ENCODE measurements at regions not wholly inside any gene's neighbourhood (a gene's known extent, or its start where the extent isn't known, plus 50 kb on each side); places are given as distances from the start of the nearest gene placed in this dataset.

GRCh38 chr16:51473091-51473490 is 322.0 kb upstream of the SALL1 start:
- no peaks in the 10 kb centered on the region for H3K4me1 ChIP-seq (ENCODE audit: control insufficient read depth in 1 of 2, insufficient read depth in 1 of 2, low read depth in 1 of 2, low read length in 1 of 2)
- no peaks in the 10 kb centered on the region for H3K27me3 ChIP-seq
- H3K36me3 ChIP-seq = no peaks in the 10 kb centered on the region
- TF ChIP-seq, protein P1, sequence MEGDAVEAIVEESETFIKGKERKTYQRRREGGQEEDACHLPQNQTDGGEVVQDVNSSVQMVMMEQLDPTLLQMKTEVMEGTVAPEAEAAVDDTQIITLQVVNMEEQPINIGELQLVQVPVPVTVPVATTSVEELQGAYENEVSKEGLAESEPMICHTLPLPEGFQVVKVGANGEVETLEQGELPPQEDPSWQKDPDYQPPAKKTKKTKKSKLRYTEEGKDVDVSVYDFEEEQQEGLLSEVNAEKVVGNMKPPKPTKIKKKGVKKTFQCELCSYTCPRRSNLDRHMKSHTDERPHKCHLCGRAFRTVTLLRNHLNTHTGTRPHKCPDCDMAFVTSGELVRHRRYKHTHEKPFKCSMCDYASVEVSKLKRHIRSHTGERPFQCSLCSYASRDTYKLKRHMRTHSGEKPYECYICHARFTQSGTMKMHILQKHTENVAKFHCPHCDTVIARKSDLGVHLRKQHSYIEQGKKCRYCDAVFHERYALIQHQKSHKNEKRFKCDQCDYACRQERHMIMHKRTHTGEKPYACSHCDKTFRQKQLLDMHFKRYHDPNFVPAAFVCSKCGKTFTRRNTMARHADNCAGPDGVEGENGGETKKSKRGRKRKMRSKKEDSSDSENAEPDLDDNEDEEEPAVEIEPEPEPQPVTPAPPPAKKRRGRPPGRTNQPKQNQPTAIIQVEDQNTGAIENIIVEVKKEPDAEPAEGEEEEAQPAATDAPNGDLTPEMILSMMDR (IDR thresholded peaks at IDR 0.05) = no peak
- no peak overlapping the region for H3K4me3 ChIP-seq (ENCODE audit: low read depth in 1 of 2, low read length in 1 of 2)
- no peak overlapping the region for H3K27ac ChIP-seq
- no peaks in the 10 kb centered on the region for H3K9me3 ChIP-seq

- H3K36me3 ChIP-seq = no peaks in the 10 kb centered on the region
- no peaks in the 10 kb centered on the region for H3K4me1 ChIP-seq (ENCODE audit: control insufficient read depth in 1 of 2, insufficient read depth in 1 of 2, low read depth in 1 of 2, low read length in 1 of 2)
- no peak overlapping the region for H3K4me3 ChIP-seq (ENCODE audit: low read depth in 1 of 2, low read length in 1 of 2)
- no peak overlapping the region for H3K27ac ChIP-seq
- H3K27me3 ChIP-seq = no peaks in the 10 kb centered on the region
- TF ChIP-seq, protein P1 (IDR thresholded peaks at IDR 0.05) = no peak
- H3K9me3 ChIP-seq = no peaks in the 10 kb centered on the region
Observed at GRCh38 chr16:51470492-51470891, 319.4 kb upstream of the SALL1 start.

- Histone ChIP-seq H3K9me3 (no peaks in the 10 kb centered on the region), H3K36me3 (no peaks in the 10 kb centered on the region), H3K4me1 (ENCODE audit: control insufficient read depth in 1 of 2, insufficient read depth in 1 of 2, low read depth in 1 of 2, low read length in 1 of 2) (no peaks in the 10 kb centered on the region), H3K27ac (no peak overlapping the region), H3K27me3 (no peaks in the 10 kb centered on the region), H3K4me3 (ENCODE audit: low read depth in 1 of 2, low read length in 1 of 2) (no peak overlapping the region)
- TF ChIP-seq, protein P1 (IDR thresholded peaks at IDR 0.05) = no peak
Observed at GRCh38 chr16:51464996-51465395, 313.9 kb upstream of the SALL1 start.

GRCh38 chr16:51461255-51461654 is 310.2 kb upstream of the SALL1 start:
- Histone ChIP-seq H3K4me1 (ENCODE audit: control insufficient read depth in 1 of 2, insufficient read depth in 1 of 2, low read depth in 1 of 2, low read length in 1 of 2) (no peaks in the 10 kb centered on the region), H3K36me3 (no peaks in the 10 kb centered on the region), H3K27ac (no peak overlapping the region), H3K27me3 (no peaks in the 10 kb centered on the region), H3K4me3 (ENCODE audit: low read depth in 1 of 2, low read length in 1 of 2) (no peak overlapping the region), H3K9me3 (no peaks in the 10 kb centered on the region)
- TF ChIP-seq, protein P1 (IDR thresholded peaks at IDR 0.05) = no peak

GRCh38 chr16:51458356-51459140 is 307.5 kb upstream of the SALL1 start:
- no peaks in the 10 kb centered on the region for H3K27me3 ChIP-seq

More at GRCh38 chr16:51458356-51459140, 307.5 kb upstream of the SALL1 start:
- Histone ChIP-seq H3K9me3 (no peaks in the 10 kb centered on the region), H3K4me1 (ENCODE audit: control insufficient read depth in 1 of 2, insufficient read depth in 1 of 2, low read depth in 1 of 2, low read length in 1 of 2) (no peaks in the 10 kb centered on the region), H3K36me3 (no peaks in the 10 kb centered on the region), H3K4me3 (ENCODE audit: low read depth in 1 of 2, low read length in 1 of 2) (no peak overlapping the region), H3K27ac (no peak overlapping the region)
- TF ChIP-seq, protein P1 (IDR thresholded peaks at IDR 0.05) = no peak
